ENCODE measurements at regions not wholly inside any gene's neighbourhood (a gene's known extent, or its start where the extent isn't known, plus 50 kb on each side); places are given as distances from the start of the nearest gene placed in this dataset.
"Not testable (repeated sequence)": the region's sequence is repeated elsewhere in the genome, so short reads cannot be mapped to it uniquely, and the experiment has no call there.

GRCh38 chrX:2554891-2555290, 54.1 kb upstream of the DHRSX start:
- FAIRE-seq = no peak
- Histone ChIP-seq H3K36me3 (ENCODE audit: control insufficient read depth in 2 of 2, extremely low read depth in 1 of 2, insufficient read depth in 2 of 2, low read length in 2 of 2) (no peaks in the 10 kb centered on the region), H3K4me2 (ENCODE audit: insufficient read depth, low read length) (no peak overlapping the region), H3K9me1 (replicated peaks; ENCODE audit: control insufficient read depth, extremely low read depth, insufficient read depth, low read length) (no peaks in the 10 kb centered on the region), H3K9me3 (replicated peaks; ENCODE audit: control insufficient read depth, insufficient read depth, low read length) (no peaks in the 10 kb centered on the region), H4K20me1 (replicated peaks; ENCODE audit: control insufficient read depth, extremely low read depth, insufficient read depth, low read length) (no peaks in the 10 kb centered on the region), H3K9ac (replicated peaks; ENCODE audit: extremely low read depth, insufficient read depth, low read length) (no peak overlapping the region), H3K27ac (ENCODE audit: insufficient read depth, low read depth, low read length) (no peak overlapping the region), H3K4me1 (ENCODE audit: control insufficient read depth, extremely low read depth, insufficient read depth, low read length) (no peaks in the 10 kb centered on the region), H2AFZ (ENCODE audit: low read depth, low read length) (no peak overlapping the region), H3K4me3 (replicated peaks in 1 of 3; ENCODE audit: insufficient read depth in 1 of 3, low read depth in 1 of 3, low read length in 3 of 3) (no peak overlapping the region), H3K27me3 (ENCODE audit: control insufficient read depth in 2 of 2, insufficient read depth in 2 of 2, low read length in 2 of 2) (no peaks in the 10 kb centered on the region), H3K79me2 (ENCODE audit: control insufficient read depth, insufficient read depth, low read length) (no peaks in the 10 kb centered on the region)
- TF ChIP-seq, protein P1, sequence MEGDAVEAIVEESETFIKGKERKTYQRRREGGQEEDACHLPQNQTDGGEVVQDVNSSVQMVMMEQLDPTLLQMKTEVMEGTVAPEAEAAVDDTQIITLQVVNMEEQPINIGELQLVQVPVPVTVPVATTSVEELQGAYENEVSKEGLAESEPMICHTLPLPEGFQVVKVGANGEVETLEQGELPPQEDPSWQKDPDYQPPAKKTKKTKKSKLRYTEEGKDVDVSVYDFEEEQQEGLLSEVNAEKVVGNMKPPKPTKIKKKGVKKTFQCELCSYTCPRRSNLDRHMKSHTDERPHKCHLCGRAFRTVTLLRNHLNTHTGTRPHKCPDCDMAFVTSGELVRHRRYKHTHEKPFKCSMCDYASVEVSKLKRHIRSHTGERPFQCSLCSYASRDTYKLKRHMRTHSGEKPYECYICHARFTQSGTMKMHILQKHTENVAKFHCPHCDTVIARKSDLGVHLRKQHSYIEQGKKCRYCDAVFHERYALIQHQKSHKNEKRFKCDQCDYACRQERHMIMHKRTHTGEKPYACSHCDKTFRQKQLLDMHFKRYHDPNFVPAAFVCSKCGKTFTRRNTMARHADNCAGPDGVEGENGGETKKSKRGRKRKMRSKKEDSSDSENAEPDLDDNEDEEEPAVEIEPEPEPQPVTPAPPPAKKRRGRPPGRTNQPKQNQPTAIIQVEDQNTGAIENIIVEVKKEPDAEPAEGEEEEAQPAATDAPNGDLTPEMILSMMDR (IDR thresholded peaks at IDR 0.05; ENCODE audit: extremely low read depth in 1 of 2, insufficient read depth in 1 of 2, low read depth in 1 of 2, low read length in 2 of 2) = no peak
- TF ChIP-seq POLR2A (IDR thresholded peaks at IDR 0.05; ENCODE audit: low read depth, low read length) (no peak), JUN (IDR thresholded peaks at IDR 0.05; ENCODE audit: borderline replicate concordance, insufficient read depth, insufficient read length, low read depth) (no peak), FOS (IDR thresholded peaks at IDR 0.05; ENCODE audit: borderline replicate concordance, insufficient read depth, low read length) (no peak), MYC (IDR thresholded peaks at IDR 0.05; ENCODE audit: low read depth, low read length) (no peak), GATA2 (IDR thresholded peaks at IDR 0.05; ENCODE audit: insufficient read depth, insufficient read length, low read depth, low read length) (no peak), MAX (IDR thresholded peaks at IDR 0.05; ENCODE audit: insufficient read depth, insufficient read length) (no peak), POLR2AphosphoS5 (IDR thresholded peaks at IDR 0.05; ENCODE audit: insufficient read depth, low read depth, low read length) (no peak), EZH2 (IDR thresholded peaks at IDR 0.05; ENCODE audit: borderline replicate concordance, low read depth, low read length, severe bottlenecking) (no peak)
- ChIA-PET CTCF (no interaction called here), POLR2A (no interaction called here)
- intact Hi-C loops (cut with micrococcal nuclease) (no loop called here), dilution Hi-C loops (cut with MboI; ENCODE audit: extremely low pct_ligation_motif_present, low sequenced_read_pairs) (no loop called here)
- BruUV-seq (replicated peaks) = no TSS peak
- no peak for DNase-seq (ENCODE audit: low read depth, low spot score)

DNA sequence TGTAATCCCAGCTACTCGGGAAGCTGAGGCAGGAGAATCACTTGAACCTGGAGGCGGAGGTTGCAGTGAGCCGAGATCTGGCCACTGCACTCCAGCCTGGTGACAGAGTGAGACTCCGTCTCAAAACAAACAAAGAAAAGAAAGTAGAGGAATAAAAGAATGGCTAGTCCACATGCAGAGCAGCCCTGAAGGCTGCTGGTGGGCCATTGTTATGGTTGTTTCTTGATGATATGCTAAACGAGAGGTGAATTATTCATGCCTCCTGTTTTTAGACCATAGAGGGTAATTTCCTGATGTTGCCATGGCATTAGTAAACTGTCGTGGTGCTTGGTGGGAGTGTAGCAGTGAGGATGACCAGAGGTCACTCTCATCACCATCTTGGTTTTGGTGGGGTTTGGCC, 53.3 kb upstream of the DHRSX start:
- POLR2A ChIA-PET; H3K9ac ChIP-seq (replicated peaks; ENCODE audit: extremely low read depth, insufficient read depth, low read length); BruUV-seq (replicated peaks); FAIRE-seq; H3K79me2 ChIP-seq (ENCODE audit: control insufficient read depth, insufficient read depth, low read length); H2AFZ ChIP-seq (ENCODE audit: low read depth, low read length); H3K27ac ChIP-seq (ENCODE audit: insufficient read depth, low read depth, low read length); DNase-seq (ENCODE audit: low read depth, low spot score); H3K27me3 ChIP-seq (ENCODE audit: control insufficient read depth in 2 of 2, insufficient read depth in 2 of 2, low read length in 2 of 2); dilution Hi-C loops (cut with MboI; ENCODE audit: extremely low pct_ligation_motif_present, low sequenced_read_pairs); H3K9me1 ChIP-seq (replicated peaks; ENCODE audit: control insufficient read depth, extremely low read depth, insufficient read depth, low read length); intact Hi-C loops (cut with micrococcal nuclease); H3K36me3 ChIP-seq (ENCODE audit: control insufficient read depth in 2 of 2, extremely low read depth in 1 of 2, insufficient read depth in 2 of 2, low read length in 2 of 2); H3K4me1 ChIP-seq (ENCODE audit: control insufficient read depth, extremely low read depth, insufficient read depth, low read length); H4K20me1 ChIP-seq (replicated peaks; ENCODE audit: control insufficient read depth, extremely low read depth, insufficient read depth, low read length); CTCF ChIA-PET; H3K4me2 ChIP-seq (ENCODE audit: insufficient read depth, low read length); H3K9me3 ChIP-seq (replicated peaks; ENCODE audit: control insufficient read depth, insufficient read depth, low read length); H3K4me3 ChIP-seq (replicated peaks in 1 of 3; ENCODE audit: insufficient read depth in 1 of 3, low read depth in 1 of 3, low read length in 3 of 3): not testable (repeated sequence)

Measured in endothelial cell of umbilical vein (primary cell).